H4 (cell line): ENCODE measurements at regions not wholly inside any gene's neighbourhood (a gene's known extent, or its start where the extent isn't known, plus 50 kb on each side); places are given as distances from the start of the nearest gene placed in this dataset.
A peak's percentile ranks its signal among the peaks of the same experiment; 100 is the strongest.
"Not testable (repeated sequence)": the region's sequence is repeated elsewhere in the genome, so short reads cannot be mapped to it uniquely, and the experiment has no call there.

Experiments
- DNase-seq: peaks from one replicate; pipeline ENCODE4 v3.0.0-alpha.2; 2015; ENCODE audit warnings: low spot score

DNA sequence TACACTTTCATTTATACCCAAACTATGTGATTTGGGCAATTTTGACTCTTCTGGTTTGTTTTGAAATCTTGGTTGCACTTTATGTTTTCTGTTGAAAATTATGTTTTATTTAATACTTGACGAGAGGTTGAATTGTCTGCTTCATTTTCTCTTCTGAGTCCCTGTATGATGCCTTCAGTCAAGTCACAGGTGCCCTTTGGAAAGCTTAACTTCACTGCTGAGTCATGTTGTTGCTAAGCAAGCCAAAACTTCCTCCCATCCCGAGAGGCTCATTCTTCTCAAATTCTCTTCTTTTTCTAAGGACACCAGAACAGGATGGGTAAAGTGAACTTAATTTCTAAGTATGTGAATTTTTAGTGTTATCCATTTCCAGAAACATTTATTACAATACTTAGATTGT is 455.3 kb upstream of the PTGER4 start:
- peak; percentile 16 for DNase-seq

DNA sequence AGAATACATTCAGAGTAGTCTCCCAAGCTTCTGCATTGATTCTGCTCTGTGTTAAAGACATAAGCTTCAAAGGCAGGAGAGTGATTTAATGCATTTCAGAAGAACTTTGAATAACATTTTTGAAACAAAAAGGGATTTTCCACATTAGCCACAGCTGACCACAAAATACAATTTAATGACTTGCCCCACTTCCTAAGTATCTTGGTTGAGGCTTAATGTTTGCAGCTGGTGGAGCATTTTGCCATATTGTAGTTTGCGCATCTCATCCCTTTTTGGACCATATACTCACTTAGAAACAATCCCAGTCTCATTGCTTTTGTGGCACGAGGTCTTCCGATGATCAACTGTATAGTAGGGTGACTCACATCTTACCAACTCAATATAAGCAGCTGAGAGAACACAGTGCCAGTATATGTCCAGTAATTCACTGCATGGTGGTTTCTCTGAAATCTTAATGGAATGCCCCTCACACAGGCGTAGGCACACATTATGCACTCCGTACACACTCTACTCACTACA is 455.8 kb upstream of the PTGER4 start:
- peak; percentile 67 for DNase-seq

DNA sequence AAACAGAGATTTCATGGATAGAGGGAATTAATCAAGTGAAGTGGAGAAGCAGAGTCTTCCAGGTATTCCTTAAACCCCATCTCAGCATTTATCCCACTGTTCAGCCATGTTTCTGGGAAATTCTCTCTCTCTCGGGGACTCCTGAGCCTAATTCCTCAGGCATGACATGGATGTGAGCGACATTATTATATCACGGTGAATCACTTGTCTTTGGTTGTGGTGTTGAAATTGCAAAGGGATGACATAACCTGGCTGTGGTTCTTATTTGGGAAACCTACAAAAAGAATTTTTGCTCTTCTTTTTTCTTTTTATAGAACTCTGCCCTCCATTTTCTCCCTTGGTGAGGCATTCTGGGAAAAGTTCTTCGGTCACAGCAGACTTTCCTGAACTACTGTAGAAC is 457.9 kb upstream of the PTGER4 start:
- DNase-seq, result peak; percentile 25

DNA sequence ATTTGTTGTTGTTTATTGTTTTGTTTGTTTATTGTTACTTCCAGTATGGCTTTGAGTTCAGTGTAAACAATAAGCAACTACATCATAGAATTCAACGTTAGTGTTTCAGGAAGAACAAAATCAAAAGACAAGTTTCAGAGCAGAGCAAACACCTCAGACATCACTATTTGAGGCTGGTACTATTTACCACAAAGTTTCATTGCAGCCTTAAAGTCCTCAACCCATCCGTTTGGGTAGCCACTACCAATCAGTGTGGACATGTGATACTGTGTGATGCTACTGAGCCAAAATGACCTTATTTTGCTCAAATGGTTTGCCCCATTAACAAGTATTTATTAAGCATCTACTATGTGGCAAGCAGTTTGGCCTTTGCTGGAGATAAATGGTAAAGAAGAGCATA is 458.5 kb upstream of the PTGER4 start:
- no peak for DNase-seq

DNA sequence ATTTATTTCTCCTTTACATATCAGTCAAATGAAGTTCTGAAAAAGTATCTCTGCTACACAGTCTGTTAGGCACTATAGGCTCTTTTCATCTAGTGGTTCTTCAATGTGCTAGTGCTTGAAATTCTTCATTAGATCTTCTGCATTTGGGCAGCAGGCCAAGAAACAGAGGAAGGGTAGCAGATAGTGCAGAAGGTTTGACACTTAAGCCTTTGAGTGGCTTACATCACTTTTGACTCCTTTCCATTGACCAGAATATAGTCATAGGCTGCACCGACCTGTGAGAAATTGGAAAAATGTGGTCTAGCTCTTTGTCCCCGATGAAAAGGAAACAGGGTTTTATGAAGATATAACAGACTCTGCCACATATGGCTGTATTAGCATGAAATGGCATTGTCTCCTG is 459.5 kb upstream of the PTGER4 start:
- DNase-seq, result no peak

DNA sequence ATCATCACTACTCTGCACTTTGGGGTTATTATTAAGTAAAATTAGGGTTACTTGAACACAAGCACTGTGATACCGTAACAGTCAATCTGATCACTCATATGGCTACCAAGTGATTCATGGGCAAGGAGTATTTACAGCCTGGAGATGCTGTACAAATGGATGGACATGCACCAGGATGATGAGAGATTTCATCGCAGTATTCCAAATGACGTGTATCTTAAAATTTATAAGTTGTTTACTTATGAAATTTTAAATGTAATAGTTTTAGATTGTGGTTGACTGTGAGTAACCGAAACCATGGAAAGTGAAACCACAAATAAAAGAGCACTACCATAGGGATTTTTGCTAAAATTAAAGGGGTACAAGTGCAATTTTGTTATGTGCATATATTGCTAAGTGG is 462.2 kb upstream of the PTGER4 start:
- DNase-seq, result no peak

DNA sequence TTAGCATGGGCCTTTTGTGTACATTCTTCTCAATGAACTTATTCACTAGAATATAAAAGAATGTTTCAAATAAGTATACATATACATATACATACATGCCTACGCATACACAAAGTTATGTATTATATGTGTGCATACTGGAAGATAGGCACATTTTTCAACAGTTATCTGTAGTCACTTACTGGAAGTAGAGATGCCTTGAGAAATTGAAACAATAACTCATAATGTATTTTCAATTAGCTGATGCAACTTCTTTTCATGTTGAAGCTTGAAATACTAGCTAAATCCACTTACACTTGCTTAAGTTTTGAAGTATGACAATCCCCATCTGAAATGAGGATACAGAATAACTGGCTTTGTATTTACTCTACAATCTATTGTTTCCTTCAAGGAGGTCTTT is 469.0 kb upstream of the PTGER4 start:
- no peak for DNase-seq

DNA sequence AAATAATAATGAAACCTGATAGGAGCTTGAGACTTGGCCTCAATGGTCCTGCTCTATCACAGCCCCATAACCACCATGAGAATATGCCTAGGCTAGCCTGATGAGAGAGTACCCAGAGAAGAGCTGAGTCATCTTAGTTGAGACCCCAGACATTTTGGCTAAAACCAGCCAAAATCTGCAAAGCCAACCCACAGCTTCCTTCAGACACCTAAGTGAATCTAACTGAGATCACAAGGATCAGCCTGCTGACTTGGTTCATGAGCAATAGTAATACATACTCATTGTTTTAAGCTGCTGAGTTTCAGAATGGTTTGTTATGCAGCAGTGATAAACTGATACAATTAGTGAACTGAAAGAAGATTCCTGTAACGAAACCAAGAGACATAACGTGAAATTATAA is 473.7 kb upstream of the PTGER4 start:
- no peak for DNase-seq

DNA sequence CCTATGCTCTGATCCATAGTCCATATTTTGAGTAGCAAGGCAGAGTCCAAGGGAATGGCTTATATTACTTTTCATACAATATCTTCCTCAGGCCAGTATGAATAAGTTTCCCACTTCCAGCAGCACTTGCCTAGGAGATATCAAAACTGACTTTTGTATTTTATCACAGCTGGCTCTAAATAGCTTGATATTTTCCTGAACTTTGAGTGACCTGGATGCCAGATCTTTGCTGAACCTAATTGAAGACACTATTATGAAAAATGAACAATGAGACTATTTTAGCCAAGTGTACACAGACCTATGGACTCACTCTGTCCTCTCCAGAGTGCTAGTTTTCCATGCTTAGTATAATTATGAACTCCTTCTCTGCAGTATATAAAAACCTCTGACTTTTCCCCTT is 475.6 kb upstream of the PTGER4 start:
- DNase-seq, result no peak

DNA sequence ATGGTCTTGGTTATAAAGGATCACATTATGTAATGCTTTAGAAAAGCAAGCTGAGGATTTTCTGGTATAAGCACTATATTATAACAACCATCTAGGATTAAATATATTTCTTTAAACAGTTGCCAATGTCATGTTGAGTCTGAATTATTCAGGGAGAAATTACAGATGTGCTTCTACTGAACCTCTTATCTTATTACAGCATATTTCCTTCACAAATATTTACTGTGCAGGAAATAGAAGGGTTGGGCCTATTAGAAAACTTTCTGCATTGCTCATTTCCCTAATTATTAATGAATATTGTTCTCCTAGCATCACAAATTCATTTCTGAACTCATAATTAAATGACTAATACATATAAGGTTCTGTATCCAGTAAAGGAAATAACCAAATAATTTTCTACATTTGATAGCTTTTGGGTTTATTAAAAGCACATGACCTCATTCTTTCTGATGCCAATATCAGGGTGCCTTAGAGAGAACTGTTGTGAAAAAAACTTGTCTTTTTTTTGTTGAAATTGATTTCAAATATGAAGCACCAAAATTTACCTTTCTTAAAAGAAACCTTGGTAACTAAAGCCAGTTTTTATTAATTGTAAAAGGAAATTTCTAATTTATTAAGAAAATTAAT is 476.8 kb upstream of the PTGER4 start:
- no peak for DNase-seq

DNA sequence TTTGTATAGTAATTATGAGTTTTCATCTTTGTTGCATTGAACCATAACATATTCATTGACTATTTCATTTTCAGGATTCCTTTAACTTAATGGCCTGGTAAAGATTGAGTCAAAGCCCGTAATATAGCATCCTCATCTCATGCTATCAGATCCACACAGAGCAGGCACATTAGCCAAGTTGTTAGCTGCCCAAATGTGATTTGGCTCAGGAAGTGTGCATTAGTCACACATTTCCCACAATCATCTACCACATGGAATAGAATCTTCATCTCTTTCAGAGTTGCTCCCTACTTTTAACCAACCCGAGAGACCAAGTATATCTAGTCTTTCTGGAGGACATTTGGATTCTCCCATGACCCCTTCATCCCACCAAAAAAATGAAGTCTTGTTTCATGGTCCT is 481.0 kb upstream of the PTGER4 start:
- no peak for DNase-seq

DNA sequence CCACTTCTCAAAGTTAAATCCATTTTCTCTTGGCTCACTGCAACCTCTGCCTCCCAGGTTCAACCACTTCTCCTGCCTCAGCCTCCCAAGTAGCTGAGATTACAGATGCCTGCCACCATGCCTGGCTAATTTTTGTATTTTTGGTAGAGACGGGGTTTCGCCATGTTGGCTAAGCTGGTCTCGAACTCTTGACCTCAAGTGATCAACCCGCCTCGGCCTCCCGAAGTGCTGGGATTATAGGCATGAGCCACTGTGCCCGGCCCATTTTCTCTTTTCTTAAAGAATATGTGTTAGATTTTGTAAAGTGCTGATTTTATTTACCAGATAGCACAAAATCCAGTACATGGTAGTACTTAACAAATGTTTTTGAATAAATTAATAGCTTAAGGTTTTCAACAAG is 484.1 kb upstream of the PTGER4 start:
- DNase-seq, result not testable (repeated sequence)

DNA sequence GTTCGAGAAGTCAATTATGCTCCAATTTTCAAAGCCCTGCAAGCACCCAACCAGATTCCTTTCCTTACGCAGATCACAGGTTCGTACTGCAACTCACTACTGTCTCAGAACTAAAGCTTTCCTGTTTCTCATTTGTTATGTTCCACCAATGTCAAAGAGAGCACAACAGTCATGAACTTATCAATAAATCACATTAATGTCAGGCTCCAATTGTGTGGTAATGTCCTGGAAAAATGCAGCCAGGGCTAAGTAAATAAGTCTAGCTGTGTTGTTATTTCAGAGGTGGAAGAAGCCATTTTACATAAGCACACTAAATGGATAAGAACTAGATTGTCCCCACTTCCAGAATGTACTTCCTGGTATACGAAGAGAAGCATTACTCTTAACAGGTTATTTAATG is 488.6 kb upstream of the PTGER4 start:
- no peak for DNase-seq

DNA sequence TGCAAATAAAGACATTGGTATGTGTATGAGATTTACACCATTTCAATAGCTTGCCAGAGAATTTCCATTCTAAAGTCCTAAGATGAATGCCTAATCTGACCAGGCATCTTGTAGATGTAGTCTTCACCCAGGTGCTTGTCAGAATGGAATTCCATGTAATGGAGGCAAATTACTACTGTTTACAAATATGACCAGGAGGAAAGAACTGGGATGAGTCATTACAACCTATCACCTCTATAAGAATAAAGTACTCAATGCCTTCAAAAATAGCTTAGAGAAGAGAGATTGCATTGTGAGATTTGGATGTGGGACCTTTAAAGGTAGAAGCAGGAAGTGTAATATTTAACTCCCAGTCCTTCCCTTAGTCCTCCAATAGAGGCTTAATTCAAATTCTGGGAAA is 507.0 kb upstream of the PTGER4 start:
- DNase-seq, result no peak

DNA sequence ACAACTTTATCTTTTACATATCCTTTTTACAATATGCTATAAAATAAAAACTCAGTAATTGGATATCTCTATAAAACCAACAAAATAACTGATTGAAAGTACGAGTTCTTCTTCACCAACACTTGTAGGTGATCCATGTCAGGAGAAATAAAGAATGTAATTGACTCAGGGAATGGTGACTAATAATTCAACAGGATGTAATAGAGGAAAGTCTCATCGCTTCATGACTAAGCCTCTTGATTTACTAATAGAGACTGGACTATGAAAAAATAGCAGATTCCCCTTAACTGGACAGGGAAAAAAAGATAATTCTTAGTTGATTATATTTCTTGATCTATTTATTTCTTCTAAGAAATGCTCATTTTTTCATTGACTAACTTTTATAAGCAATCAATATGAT is 507.7 kb upstream of the PTGER4 start:
- DNase-seq, result no peak

DNA sequence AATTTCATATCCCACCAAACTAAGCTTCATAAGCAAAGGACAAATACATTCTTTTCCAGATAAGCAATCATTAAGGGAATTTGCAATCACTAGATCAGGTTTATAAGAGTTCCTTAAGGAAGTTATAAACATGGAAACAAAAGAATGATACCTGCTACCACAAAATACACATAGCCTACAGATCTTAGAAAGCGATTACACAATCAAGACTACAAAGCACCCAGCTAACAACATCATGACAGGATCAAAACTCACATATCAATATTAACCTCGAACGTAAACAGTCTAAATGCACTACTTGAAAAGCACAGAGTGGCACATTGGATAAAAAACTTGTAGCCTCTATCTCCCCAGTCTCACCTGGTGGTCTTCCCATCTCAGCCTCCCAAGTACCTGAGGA is 512.4 kb upstream of the PTGER4 start:
- no peak for DNase-seq

DNA sequence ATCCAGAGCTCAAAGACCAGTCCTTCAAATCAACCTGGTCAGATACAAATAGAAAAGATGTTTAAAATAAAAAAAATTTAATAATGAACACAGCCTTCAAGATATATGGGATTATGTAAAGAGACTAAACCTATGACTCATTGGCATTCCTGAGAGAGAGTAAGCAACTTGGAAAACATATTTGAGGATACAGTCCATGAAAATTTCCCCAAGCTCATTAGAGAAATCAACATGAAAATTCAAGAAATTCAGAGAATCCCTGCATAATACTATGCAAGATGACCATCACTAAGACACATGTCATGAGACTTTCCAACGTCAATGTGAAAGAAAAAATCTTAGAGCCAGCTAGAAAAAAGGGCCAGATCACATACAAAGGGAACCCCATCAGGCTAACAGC is 512.9 kb upstream of the PTGER4 start:
- no peak for DNase-seq

DNA sequence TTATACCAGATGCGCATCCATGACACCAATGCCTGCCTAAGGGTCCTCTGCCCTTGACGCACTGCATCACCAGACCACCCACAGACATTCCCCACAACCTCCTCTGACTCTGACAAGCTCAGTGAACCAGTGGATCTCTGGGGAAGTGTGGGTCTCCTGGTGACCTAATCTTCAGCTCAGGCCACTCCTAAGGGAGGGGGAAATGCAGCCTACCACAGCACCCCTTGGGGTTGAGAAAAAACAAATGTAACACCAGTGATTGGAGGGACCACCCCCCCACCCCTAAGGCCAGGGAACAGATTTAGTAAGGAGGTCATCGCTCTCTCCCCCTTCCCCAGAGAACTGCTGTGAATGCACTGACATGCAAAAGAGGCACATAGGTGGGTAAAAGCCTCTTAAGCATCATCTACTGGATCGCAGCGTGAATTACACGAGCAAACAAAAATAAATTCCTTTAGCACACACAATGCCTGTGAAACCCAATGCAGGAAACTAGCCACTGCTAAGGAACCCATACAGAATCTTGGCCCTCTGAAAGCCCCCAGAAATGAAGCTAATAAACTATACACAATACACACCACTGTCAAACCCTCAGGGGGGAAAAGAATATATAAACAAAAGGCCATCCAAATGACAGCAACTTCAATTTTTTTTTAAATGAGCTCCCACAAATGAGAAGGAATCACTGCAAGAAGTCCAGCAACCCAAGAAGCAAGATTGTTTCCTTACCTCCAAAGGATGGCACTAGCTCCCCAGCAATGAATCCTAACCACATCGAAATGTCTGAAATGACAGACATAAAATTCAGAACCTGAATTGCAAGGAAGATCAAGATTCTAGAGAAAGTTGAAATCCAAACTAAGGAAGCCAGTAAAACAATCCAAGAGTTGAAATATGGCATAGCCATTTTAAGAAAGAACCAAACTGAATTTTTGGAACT is 513.7 kb upstream of the PTGER4 start:
- no peak for DNase-seq

DNA sequence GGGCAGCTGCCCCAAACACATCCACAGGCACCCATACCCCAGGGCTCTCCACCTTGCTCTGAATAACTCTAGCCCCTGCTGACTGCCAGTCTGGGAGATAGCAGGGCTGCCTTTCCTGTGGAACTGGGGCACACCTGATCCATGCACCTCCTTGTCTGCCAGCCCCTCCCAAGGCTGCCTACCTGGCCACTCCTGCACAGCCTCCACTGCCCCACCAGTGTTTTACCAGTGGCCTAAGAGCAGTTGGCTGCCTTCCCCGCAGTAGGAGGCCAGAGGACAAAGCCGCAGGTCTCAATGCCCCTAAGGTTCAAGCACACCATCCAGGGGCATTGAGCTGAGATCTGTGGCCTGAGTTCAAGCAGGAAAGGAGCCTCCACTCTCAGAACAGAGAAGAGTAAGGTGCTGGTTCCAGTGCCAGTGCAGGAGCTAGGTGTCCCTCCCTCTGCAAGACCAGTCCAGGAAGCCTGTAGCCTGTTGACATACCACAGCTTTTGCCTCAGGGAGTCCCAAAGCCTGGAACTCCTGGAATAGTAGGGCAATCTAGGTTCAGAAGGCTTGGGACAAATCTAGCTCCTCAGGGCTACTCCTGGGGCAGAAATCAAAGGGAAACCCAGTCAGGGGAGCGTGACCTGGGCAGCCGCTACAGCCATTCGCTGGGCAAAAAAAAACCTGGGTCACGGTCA is 514.5 kb upstream of the PTGER4 start:
- no peak for DNase-seq

DNA sequence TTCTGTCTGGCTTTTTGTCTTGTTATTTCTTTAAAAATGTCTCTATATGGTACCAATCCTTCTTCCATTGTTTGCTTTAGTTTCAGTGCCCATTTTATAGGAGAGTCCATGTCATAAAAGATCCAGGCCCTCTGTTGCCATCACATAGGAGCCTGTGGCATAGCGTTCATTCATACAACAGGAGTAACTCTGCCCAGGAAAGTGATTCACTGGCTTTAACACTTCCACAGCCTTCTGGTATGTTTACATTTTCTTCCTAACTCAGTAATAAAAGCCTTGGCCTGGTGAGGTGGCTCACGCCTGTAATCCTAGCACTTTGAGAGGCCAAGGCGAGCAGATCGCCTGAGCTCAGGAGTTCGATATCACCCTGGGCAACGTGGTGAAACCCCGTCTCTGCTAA is 519.3 kb upstream of the PTGER4 start:
- peak; percentile 16 for DNase-seq

DNA sequence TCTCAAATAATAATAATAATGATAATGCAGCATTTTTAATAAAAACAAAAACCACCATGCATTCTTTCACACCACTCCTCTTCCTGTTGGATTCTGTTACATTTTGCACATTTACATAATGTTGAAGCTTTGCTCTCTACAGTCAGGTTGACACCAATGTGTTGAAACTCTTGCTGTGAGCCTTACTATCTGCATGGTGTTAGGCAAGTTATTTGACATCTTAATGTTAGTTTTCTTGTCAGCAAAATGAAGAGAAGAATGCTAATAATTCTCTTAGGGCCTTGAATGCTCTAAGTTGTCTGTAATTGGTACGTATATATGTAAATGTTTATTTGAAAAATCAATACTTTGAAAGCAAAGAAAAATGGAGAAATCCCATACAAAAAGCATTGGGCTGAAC is 525.5 kb upstream of the PTGER4 start:
- DNase-seq, result no peak

DNA sequence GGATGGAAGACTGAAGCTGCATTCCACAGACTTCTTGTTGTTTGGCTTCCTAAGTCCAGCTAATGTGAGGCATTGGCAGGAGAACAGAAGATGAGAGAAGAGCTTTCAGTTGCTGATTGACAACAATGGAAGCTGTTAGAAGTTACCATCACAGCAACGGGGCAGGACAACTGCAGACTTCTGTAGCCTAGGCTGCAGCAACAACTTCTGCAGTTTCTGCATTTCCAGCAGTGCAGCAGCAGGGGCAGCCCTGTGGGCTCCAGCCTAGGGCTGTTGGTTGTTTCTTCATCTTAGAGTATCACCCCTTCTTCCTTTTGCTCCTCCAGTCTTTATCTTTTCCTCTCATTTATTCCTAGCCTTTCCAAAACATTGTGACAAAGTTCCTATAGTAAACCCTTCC is 528.8 kb upstream of the PTGER4 start:
- DNase-seq, result no peak

DNA sequence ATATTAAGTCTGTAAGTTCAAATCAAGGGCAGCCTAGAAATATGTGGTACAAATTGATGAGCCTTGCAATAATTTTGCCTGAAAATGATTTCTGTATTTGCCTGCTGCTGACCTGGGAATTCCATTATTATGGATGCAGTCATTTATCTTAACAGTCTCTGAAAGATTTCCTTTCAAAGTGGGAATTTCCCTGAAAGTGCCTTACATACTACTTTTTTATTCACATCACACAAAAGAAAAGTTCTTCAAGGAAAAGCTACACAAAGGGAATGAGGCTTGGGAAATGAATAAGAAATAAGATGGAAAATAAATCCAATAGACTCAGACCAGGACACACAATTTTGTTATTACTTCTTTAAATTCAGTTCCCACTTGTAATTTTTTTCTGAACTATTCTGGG is 537.8 kb upstream of the PTGER4 start:
- no peak for DNase-seq
